T-helper 2 cell treated with Interferon-gamma antibody and Interleukin-4, amounts not matched to agents 5 μg/mL and 100 μg/mL, for 36 hours (primary cell): ENCODE measurements at regions not wholly inside any gene's neighbourhood (a gene's known extent, or its start where the extent isn't known, plus 50 kb on each side); places are given as distances from the start of the nearest gene placed in this dataset.

Source experiments
- DNase-seq: peaks from one replicate; pipeline ENCODE4 v3.0.0; 2021; ENCODE audit warnings: low spot score
- H3K27ac Mint-ChIP-seq: one replicate; pipeline ENCODE4 v1.8.0; 2021; ENCODE audit warnings: mild to moderate bottlenecking, mixed read lengths
- H3K27me3 Mint-ChIP-seq: one replicate; pipeline ENCODE4 v1.8.0; 2021; ENCODE audit warnings: low read depth, mixed read lengths
- H3K36me3 Mint-ChIP-seq: one replicate; pipeline ENCODE4 v1.8.0; 2021; ENCODE audit warnings: low read depth, mixed read lengths
- H3K4me1 Mint-ChIP-seq: one replicate; pipeline ENCODE4 v1.8.0; 2021; ENCODE audit warnings: low read depth, mixed read lengths
- H3K4me3 Mint-ChIP-seq: one replicate; pipeline ENCODE4 v1.8.0; 2022; ENCODE audit warnings: mild to moderate bottlenecking, moderate library complexity, mixed read lengths
- H3K9me3 Mint-ChIP-seq: one replicate; pipeline ENCODE4 v1.8.0; 2021; ENCODE audit warnings: mixed read lengths

DNA sequence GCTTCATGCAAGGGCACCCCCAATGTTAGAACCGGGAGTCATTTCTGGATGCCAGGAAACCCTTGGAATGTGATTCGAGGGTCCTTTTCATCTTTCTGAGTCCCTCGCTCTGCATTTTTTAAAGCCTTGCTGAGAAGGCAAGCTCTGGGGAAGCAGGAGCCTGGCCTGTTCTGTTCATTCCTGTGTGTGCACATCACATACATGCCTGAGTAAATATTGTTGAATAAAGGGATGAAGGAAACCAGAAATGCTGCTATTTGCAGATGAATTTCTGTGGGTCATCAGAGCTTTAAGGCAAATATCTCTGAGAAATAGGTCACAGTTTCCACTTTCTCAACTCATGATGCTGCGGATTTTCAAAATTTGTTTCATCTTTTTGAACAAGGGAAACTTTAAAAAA lies 170.1 kb downstream of the PAH start:
- no peaks in the 10 kb centered on the region for H3K27me3 Mint-ChIP-seq
- no peaks in the 10 kb centered on the region for H3K36me3 Mint-ChIP-seq
- no peak overlapping the region for H3K4me3 Mint-ChIP-seq
- no peak overlapping the region for H3K27ac Mint-ChIP-seq
- H3K4me1 Mint-ChIP-seq, result no peaks in the 10 kb centered on the region
- H3K9me3 Mint-ChIP-seq, result peaks cover 5% of the 10 kb centered on the region
- DNase-seq, result no peak

DNA sequence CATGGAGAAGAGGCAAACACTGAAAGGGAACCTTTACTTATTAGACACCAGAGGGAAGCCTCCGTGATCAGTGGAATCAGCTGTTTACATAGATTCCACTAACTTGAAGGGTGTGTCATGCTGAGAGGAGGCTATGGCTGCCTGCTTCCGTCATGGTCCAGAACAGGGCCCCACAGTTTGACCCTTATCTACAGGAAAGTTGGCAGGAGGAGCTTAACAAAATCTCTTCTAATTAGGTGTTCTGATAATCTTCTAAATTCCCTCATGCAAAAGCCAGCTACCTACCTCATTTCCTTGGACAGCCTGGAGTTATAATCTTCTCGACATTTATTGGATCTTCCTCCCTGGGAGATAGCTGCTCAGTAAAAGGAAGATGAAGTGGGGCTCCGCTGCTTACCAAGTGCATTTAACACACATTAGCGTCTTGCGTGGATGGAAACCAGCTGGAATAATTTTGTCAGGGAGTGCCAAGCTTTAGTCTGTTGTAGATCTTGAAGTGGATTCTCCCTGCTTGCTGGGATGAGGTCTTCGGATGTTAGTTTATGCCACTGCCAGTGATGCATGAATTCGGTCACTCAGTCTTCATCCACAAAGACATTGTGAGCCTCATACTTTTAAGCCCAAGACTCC lies 171.0 kb downstream of the PAH start:
- Mint-ChIP-seq H3K4me3 (no peak overlapping the region), H3K27me3 (no peaks in the 10 kb centered on the region), H3K36me3 (no peaks in the 10 kb centered on the region), H3K27ac (no peak overlapping the region), H3K4me1 (no peaks in the 10 kb centered on the region), H3K9me3 (peaks cover 5% of the 10 kb centered on the region)
- DNase-seq, result no peak

DNA sequence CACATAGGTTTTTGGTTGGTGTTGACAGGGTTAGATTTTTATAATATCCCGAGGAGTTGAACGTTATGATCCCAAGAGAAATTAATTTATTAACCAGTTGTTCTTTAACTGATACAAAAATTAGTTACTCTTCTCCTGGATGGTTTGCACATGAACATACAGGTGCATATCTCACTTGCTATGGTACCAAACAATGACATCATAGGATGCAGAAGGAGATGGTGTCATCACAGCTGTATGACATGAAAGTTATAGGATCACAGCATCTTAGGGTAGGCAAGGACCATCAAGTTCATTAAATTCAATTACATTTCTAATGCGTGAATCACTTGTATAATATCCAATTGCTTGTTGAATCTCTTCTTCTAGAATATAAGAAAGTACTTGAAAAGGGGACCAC lies 175.8 kb downstream of the PAH start:
- Mint-ChIP-seq H3K36me3 (no peaks in the 10 kb centered on the region), H3K27me3 (no peaks in the 10 kb centered on the region), H3K9me3 (no peaks in the 10 kb centered on the region), H3K4me3 (no peak overlapping the region), H3K4me1 (no peaks in the 10 kb centered on the region), H3K27ac (no peak overlapping the region)
- no peak for DNase-seq

DNA sequence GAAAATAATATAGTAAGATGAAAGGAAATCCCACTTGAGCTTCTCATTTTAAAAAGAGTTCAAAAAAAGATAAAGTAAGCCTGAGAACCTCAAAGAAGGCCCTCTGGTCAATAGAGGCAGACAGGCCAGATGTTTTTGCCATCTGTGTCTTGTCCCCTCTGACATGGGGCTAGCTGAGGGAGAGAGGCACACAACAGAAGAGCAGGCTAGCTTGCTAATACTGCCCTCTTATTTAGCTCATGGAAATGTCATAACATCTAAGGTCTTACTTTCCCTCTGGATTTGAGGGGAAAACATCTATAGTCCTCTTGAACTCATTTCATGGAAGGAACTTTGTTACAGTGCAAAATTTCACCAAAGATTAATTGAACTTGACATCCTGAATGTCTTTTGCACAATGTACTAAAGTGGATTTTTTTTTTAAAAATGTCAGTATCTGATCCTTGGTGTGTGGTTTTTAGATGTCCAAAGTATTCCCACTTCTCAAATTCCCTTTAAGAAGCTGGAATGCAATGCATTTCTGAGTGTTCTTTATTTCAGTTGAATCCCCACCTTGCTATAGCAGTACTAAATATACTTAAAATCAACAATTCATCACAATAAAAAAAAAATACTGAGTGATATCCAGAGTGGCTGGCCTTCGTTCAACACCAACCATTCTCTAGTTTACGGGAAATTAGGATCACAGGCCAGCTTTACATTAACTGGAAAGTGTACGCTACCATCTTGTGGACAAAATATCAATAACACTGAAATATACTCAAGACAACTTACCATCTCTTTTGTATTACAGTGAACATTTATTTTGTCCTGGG lies 176.7 kb downstream of the PAH start:
- Mint-ChIP-seq H3K9me3 (no peaks in the 10 kb centered on the region), H3K27ac (no peak overlapping the region), H3K27me3 (no peaks in the 10 kb centered on the region), H3K4me1 (peaks cover under 1% of the 10 kb centered on the region), H3K4me3 (no peak overlapping the region), H3K36me3 (no peaks in the 10 kb centered on the region)
- no peak for DNase-seq

DNA sequence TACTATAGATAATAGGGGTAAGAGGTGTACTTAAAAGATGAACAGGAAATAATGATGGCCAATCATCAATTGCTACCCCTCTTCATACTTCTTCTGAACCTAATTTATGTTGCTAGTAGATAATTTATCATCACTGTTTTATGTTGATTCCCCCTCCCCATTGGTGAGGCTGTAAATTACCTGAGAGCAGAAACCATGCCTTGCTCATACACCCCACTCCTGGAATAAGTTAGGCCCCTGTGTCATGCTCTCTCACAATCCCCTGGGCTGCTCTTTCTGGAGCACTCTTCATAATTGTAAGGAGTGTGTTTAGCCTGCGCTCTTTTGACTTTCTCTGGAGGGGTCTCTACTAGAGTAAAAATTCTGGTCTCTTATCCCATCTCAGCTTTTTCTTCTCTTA lies 180.7 kb downstream of the PAH start:
- no peak overlapping the region for H3K27ac Mint-ChIP-seq
- H3K9me3 Mint-ChIP-seq, result no peaks in the 10 kb centered on the region
- no peak overlapping the region for H3K4me3 Mint-ChIP-seq
- H3K4me1 Mint-ChIP-seq, result peaks cover 4% of the 10 kb centered on the region
- no peaks in the 10 kb centered on the region for H3K27me3 Mint-ChIP-seq
- no peak for DNase-seq
- H3K36me3 Mint-ChIP-seq, result no peaks in the 10 kb centered on the region

DNA sequence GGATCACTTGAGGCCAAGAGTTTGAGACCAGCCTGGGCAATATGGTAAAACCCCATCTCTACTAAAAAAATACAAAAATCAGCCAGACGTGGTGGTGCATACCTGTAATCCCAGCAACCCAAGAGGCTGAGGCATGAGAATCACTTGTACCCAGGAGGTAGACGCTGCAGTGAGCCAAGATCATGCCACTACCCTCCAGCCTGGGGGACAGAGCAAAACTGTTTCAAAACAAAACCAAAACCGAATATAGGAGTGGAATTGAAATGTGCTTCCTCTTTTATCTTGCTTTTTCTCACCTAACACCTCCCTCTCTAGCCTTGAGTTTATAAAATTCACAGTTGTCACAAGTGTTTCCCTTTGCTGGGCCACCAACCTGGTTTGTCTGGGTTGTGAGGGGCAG lies 181.9 kb downstream of the PAH start:
- Mint-ChIP-seq H3K9me3 (no peaks in the 10 kb centered on the region), H3K27ac (no peak overlapping the region), H3K4me3 (no peak overlapping the region), H3K27me3 (no peaks in the 10 kb centered on the region), H3K36me3 (no peaks in the 10 kb centered on the region), H3K4me1 (peaks cover 4% of the 10 kb centered on the region)
- DNase-seq, result no peak

DNA sequence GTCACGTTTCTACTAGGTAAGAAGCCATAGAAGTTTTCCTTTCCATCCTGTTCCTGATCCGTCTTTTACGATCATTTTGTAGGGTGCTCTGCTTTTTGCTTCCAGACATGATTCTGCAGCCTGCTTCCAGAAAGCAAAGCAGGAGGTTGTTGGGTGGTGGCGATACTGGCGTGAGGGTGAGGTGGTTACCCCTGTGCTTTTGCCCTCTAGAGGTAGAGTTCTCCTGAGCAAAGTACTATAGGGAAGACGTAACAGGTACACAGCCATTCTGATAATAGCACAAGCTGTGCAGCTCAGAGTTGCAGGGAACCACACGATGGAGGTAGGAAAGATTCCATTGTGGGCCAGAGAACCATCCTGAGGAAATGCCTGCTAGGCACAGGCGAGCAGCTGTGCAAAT lies 186.0 kb downstream of the PAH start:
- H3K4me3 Mint-ChIP-seq, result no peak overlapping the region
- H3K36me3 Mint-ChIP-seq, result no peaks in the 10 kb centered on the region
- no peak overlapping the region for H3K27ac Mint-ChIP-seq
- H3K27me3 Mint-ChIP-seq, result no peaks in the 10 kb centered on the region
- H3K9me3 Mint-ChIP-seq, result no peaks in the 10 kb centered on the region
- DNase-seq, result no peak
- H3K4me1 Mint-ChIP-seq, result peaks cover 9% of the 10 kb centered on the region

DNA sequence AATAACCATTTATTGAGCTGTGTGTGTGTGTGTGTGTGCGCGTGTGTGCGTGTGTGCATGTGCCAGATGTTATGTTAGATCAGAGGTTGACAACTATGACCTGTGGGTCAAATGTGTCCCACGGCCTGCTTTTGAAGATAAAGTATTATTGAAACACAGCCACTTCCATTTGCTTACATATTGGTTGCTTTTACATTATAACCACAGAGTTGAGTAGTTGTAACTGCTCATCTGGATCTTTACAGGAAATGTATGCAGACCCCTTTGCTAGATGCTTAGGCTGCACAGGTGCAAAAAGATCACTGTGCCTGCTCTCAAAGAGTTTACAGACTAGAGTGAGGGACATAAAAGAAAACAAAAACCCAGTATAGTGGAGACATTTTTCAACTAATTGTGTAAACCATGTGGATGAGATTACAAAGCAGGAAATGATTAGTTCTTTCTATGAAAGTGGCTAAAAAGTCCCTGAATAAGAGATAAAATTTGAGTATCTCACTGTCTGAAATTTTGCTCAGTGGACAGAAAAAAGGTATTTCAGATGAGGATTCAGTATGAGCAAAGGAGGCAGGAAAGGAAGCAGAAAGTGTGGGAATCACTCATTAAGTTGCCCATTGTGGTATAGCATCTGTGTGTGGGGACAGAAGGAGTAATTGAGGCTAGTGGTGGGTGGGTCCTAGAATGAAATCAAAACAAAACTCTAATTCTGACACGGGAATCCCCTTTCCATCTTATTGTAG lies 188.4 kb downstream of the PAH start:
- Mint-ChIP-seq H3K4me1 (peaks cover 5% of the 10 kb centered on the region), H3K27ac (no peak overlapping the region), H3K9me3 (no peaks in the 10 kb centered on the region), H3K27me3 (no peaks in the 10 kb centered on the region), H3K4me3 (no peak overlapping the region), H3K36me3 (no peaks in the 10 kb centered on the region)
- peak; percentile 19 for DNase-seq

DNA sequence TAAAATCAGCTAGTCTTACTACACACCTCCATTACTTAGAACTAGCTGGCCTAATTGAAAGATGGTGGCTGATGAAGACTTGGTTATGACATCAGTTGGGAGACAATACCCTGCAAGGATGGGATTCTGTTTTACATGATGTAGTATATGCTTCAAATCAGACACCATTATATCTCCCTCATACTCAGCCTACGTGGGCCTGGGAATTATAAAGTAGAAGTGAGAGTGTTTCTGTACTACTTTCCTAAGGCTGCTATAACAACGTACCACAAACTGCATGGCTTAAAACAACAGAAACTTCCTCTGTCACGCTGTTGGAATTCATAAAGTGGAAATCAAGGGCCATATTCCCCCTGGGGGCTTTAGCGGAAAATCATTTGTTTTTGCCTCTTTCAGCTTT lies 190.4 kb downstream of the PAH start:
- Mint-ChIP-seq H3K36me3 (no peaks in the 10 kb centered on the region), H3K27me3 (no peaks in the 10 kb centered on the region), H3K4me3 (no peak overlapping the region), H3K4me1 (peaks cover 5% of the 10 kb centered on the region), H3K9me3 (no peaks in the 10 kb centered on the region), H3K27ac (no peak overlapping the region)
- no peak for DNase-seq

DNA sequence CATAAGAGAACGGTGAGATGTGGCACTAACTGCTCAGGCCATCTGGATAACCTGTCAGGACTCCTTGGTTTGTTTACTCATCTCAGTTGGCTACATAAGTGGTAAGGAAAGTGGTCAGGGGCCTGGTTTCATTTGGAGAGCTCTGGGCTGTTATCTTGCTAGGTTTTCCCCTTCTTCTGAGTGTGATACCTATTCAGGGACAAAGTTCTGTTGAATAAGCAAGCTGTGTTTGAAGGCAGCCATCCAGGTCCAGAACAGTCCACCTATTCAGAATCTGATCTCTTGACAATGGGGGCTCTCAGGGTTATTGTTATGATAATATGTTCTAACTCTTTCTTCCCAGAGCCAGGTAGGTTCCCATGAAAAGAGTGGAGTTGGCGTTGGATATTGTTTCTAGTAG lies 194.9 kb downstream of the PAH start:
- no peak for DNase-seq
- no peaks in the 10 kb centered on the region for H3K27me3 Mint-ChIP-seq
- no peaks in the 10 kb centered on the region for H3K36me3 Mint-ChIP-seq
- no peaks in the 10 kb centered on the region for H3K4me1 Mint-ChIP-seq
- no peak overlapping the region for H3K4me3 Mint-ChIP-seq
- H3K9me3 Mint-ChIP-seq, result no peaks in the 10 kb centered on the region
- H3K27ac Mint-ChIP-seq, result no peak overlapping the region

DNA sequence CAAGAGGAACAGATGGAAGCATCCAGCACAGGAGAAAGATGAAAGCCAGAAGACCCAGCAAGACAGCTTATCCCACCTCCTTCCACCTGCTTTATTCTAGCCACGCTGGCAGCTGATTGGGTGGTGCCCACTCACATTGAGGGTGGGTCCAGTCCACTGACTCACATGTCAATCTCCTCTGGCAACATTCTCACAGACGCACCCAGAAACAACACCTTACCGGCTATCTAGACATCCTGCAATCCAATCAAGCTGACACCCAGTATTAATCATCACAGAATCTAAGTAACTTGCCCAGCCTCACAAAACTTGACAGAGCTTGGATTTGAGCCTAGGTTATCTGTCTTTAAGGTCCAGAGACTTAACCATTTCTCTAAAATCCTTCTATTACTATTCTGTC lies 208.9 kb downstream of the PAH start:
- DNase-seq, result no peak
- H3K4me1 Mint-ChIP-seq, result no peaks in the 10 kb centered on the region
- H3K27ac Mint-ChIP-seq, result no peak overlapping the region
- H3K4me3 Mint-ChIP-seq, result no peak overlapping the region
- no peaks in the 10 kb centered on the region for H3K36me3 Mint-ChIP-seq
- H3K27me3 Mint-ChIP-seq, result no peaks in the 10 kb centered on the region
- no peaks in the 10 kb centered on the region for H3K9me3 Mint-ChIP-seq

DNA sequence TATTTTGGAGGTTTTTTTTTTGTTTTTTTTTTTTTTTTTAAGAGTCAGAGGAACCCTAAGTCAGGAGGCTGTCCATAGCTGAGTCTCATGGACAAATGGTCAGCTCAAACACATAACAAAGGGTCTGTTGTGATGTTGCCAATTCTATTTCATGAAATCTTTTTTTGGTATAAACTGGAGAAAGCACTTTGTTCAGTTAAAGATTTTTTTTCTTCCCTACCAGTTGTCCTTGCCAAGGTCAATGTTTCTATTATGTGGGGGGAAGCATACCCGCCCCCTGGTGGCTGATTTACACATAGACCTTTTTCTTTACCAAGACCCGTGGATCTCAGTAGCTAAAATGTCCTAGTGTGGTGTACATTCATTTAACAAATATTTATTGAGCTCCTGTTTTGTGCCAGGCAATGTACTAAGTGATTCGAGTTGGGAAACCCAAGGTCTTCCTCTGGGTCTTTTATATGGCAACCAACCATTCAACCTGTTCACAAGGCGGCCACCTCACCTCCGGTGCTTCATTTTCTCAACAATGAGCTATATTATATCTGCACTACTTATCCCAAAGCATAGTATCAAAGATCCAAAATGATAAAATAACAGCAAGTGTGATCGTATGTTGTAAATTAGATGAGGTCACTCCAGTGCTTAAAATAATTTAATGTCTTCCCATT lies 214.5 kb downstream of the PAH start:
- H3K9me3 Mint-ChIP-seq, result no peaks in the 10 kb centered on the region
- no peak overlapping the region for H3K27ac Mint-ChIP-seq
- no peak overlapping the region for H3K4me3 Mint-ChIP-seq
- H3K4me1 Mint-ChIP-seq, result no peaks in the 10 kb centered on the region
- peaks cover 6% of the 10 kb centered on the region for H3K27me3 Mint-ChIP-seq
- H3K36me3 Mint-ChIP-seq, result no peaks in the 10 kb centered on the region
- peak; percentile 10 for DNase-seq

DNA sequence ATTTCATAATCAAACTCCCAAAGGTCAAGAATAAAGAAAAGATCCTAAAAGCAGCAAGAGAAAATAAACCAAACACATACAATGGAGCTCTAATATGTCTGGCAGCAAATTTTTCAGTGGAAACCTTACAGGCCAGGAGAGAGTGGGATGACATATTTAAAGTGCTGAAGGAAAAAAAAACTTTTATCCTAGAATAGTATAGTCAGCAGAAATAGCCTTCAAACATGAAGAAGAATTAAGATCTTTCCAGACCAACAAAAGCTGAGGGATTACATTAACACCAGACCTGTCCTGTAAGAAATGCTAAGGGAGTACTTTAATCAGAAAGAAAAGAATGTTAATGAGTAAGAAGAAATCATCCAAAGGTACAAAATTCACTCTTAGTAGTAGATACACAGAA lies 215.7 kb upstream of the IGF1 start:
- no peak overlapping the region for H3K27ac Mint-ChIP-seq
- peaks cover 3% of the 10 kb centered on the region for H3K27me3 Mint-ChIP-seq
- H3K4me3 Mint-ChIP-seq, result no peak overlapping the region
- no peak for DNase-seq
- no peaks in the 10 kb centered on the region for H3K36me3 Mint-ChIP-seq
- no peaks in the 10 kb centered on the region for H3K4me1 Mint-ChIP-seq
- no peaks in the 10 kb centered on the region for H3K9me3 Mint-ChIP-seq

DNA sequence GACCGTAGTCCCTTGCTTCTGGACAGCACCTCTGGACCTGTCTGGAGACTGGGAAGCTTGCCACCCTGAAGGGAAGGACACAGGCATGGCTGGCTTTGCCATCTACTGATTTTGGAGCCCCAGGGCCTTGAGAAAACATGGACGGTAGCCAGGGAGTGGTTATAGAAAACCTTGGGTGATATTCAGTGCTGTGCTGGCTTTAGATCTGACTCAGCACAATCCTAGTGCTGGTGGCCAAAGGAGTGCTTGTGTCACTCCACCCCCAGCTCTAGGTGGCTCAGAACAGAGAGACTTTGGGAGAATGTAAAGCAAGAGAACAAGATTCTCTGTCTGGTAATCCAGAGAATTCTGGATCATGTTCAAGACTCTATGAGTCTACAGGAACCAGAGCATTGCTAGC lies 214.5 kb upstream of the IGF1 start:
- Mint-ChIP-seq H3K4me3 (no peak overlapping the region), H3K27me3 (peaks cover 4% of the 10 kb centered on the region), H3K36me3 (no peaks in the 10 kb centered on the region), H3K4me1 (no peaks in the 10 kb centered on the region), H3K27ac (no peak overlapping the region), H3K9me3 (no peaks in the 10 kb centered on the region)
- no peak for DNase-seq
